Right lobe of liver (tissue), 4 donors: ENCODE measurements at regions not wholly inside any gene's neighbourhood (a gene's known extent, or its start where the extent isn't known, plus 50 kb on each side); places are given as distances from the start of the nearest gene placed in this dataset.
"Not testable (repeated sequence)": the region's sequence is repeated elsewhere in the genome, so short reads cannot be mapped to it uniquely, and the experiment has no call there.

Source experiments
- CTCF ChIP-seq, 4 donors: fragments of 200-600 bp in 3 of 4; fragments of 450-650 bp in 1 of 4; IDR thresholded peaks; one replicate each; pipeline versions ENCODE4 v1.5.1 to v1.8.0; 2016 to 2022; ENCODE audit warnings: antibody characterized with exemption in 4 of 4, mild to moderate bottlenecking in 2 of 4
- POLR2A ChIP-seq: fragments of 450-650 bp; IDR thresholded peaks from one replicate; pipeline ENCODE4 v1.6.1; 2017; ENCODE audit warnings: antibody characterized with exemption, mild to moderate bottlenecking
- donor health status: DM: no; HTN: no; CAD: no.
- donor health status: DM: no; HTN: no; CAD: no.
- donor health status: DM: no; HTN: yes; CAD: no.

- TF ChIP-seq CTCF (IDR thresholded peaks at IDR 0.05); POLR2A: not testable (repeated sequence)
Observed at GRCh38 chr22:35188930-35189329, 68.4 kb upstream of the HMGXB4 start.
